ENCODE measurements at regions not wholly inside any gene's neighbourhood (a gene's known extent, or its start where the extent isn't known, plus 50 kb on each side); places are given as distances from the start of the nearest gene placed in this dataset.

DNA sequence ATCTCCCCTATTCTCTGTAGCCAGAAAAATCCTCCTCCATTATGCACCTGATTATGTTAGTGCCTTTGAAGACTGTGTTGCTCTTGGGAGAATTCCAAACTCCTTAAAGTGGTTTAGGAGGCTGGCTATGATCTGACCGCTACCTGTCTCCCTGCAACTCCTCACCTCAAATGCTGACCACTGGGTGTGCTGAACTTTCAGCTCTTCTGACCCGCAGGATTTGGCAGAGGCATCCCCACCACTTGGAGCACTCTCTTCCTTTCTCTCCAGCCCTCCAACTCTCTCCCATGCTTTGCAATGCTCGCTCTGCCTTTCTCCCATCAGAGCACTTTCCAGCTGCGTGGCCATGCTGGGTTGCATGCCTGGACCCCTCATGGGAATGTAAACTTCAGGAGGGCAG, 227.6 kb downstream of the RPS24 start:
- Histone ChIP-seq H3K9me3 (ENCODE audit: low read length) (no peaks in the 10 kb centered on the region), H3K4me1 (ENCODE audit: insufficient read depth, low read length) (peaks cover 15% of the 10 kb centered on the region), H3K4me3 (ENCODE audit: low read length) (no peak overlapping the region), H3K27ac (ENCODE audit: low read length) (no peak overlapping the region), H3K36me3 (ENCODE audit: low read depth, low read length) (no peaks in the 10 kb centered on the region), H3K9me2 (replicated peaks; ENCODE audit: low read length) (no peaks in the 10 kb centered on the region), H3K4me2 (ENCODE audit: low read length) (no peak overlapping the region), H2AFZ (ENCODE audit: low read length) (no peak overlapping the region), H4K20me1 (ENCODE audit: low read length) (no peaks in the 10 kb centered on the region), H3K9ac (ENCODE audit: low read length) (no peak overlapping the region), H3K27me3 (ENCODE audit: low read length) (no peaks in the 10 kb centered on the region), H3K79me2 (ENCODE audit: low read length) (no peaks in the 10 kb centered on the region), H3F3A (ENCODE audit: low read length, unreplicated experiment) (no peaks in the 10 kb centered on the region)
- DNase-seq (no peak), ATAC-seq (no peak)
- ChIA-PET POLR2A (ENCODE audit: unreplicated experiment) (no interaction called here), CTCF (no interaction called here)
- intact Hi-C loops (cut with micrococcal nuclease) = no loop called here
- no TSS peak for BruUV-seq (replicated peaks)
- TF ChIP-seq, protein P1, sequence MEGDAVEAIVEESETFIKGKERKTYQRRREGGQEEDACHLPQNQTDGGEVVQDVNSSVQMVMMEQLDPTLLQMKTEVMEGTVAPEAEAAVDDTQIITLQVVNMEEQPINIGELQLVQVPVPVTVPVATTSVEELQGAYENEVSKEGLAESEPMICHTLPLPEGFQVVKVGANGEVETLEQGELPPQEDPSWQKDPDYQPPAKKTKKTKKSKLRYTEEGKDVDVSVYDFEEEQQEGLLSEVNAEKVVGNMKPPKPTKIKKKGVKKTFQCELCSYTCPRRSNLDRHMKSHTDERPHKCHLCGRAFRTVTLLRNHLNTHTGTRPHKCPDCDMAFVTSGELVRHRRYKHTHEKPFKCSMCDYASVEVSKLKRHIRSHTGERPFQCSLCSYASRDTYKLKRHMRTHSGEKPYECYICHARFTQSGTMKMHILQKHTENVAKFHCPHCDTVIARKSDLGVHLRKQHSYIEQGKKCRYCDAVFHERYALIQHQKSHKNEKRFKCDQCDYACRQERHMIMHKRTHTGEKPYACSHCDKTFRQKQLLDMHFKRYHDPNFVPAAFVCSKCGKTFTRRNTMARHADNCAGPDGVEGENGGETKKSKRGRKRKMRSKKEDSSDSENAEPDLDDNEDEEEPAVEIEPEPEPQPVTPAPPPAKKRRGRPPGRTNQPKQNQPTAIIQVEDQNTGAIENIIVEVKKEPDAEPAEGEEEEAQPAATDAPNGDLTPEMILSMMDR (conservative IDR thresholded peaks at IDR 0.05; ENCODE audit: low read depth, low read length) = no peak

DNA sequence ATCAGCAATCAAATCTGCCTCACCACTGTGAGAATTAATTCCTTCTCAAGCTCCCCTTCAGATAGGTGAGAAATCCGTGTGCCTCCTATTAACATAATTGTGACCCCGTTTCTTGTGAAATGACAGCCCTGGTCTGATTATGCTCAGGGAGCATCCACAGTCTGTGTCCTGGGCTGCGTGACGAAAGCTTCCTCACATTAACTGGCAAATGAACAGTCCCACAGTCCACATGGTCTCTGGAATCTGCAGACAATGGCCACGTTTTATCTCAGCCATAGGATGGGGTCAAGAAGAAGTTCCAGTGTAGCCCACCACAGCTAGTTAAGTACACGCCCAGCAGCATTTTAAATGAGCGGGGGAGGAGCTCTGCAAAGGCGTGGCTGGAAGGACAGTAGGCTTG, 229.2 kb downstream of the RPS24 start:
- Histone ChIP-seq H3K79me2 (ENCODE audit: low read length) (no peaks in the 10 kb centered on the region), H3K36me3 (ENCODE audit: low read depth, low read length) (no peaks in the 10 kb centered on the region), H3K9me2 (replicated peaks; ENCODE audit: low read length) (no peaks in the 10 kb centered on the region), H4K20me1 (ENCODE audit: low read length) (no peaks in the 10 kb centered on the region), H3K4me1 (ENCODE audit: insufficient read depth, low read length) (peaks cover 9% of the 10 kb centered on the region), H3K9ac (ENCODE audit: low read length) (no peak overlapping the region), H3K27me3 (ENCODE audit: low read length) (no peaks in the 10 kb centered on the region), H3K4me2 (ENCODE audit: low read length) (no peak overlapping the region), H3K9me3 (ENCODE audit: low read length) (no peaks in the 10 kb centered on the region), H3F3A (ENCODE audit: low read length, unreplicated experiment) (no peaks in the 10 kb centered on the region), H3K27ac (ENCODE audit: low read length) (no peak overlapping the region), H3K4me3 (ENCODE audit: low read length) (no peak overlapping the region), H2AFZ (ENCODE audit: low read length) (no peak overlapping the region)
- intact Hi-C loops (cut with micrococcal nuclease) = no loop called here
- ATAC-seq = no peak
- no peak for DNase-seq
- TF ChIP-seq EZH2 (IDR thresholded peaks at IDR 0.05; ENCODE audit: low read length, unreplicated experiment) (no peak), EZH2phosphoT487 (IDR thresholded peaks at IDR 0.05; ENCODE audit: borderline replicate concordance, low read length) (no peak)
- TF ChIP-seq, protein P1 (conservative IDR thresholded peaks at IDR 0.05; ENCODE audit: low read depth, low read length) = no peak
- CTCF ChIA-PET = no interaction called here
- no TSS peak for BruUV-seq (replicated peaks)
- POLR2A ChIA-PET (ENCODE audit: unreplicated experiment) = no interaction called here

DNA sequence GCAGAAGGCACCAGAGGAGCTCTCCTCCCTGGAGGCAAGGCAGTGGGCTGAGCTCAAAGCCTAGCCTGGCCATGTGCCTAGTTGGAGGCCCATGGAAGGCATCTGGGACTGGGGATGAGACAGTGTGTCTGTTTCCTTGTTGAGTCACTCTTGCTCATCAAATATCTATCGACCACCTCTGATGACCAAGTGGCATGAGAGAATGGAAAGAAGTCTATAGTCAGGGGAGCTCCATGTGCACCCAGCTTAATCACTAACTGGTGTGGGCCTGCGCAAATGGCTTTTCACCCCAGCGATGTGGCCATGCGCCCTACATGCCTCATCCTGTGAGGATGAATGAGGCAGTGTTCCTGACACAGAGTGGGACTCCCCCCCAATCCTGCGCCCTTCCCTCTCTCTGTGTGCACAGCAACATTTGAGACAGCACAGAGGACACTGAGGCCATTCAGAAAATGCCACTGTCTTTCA, 229.9 kb downstream of the RPS24 start:
- H3K9me2 ChIP-seq (replicated peaks; ENCODE audit: low read length) = no peaks in the 10 kb centered on the region
- H3F3A ChIP-seq (ENCODE audit: low read length, unreplicated experiment) = no peaks in the 10 kb centered on the region
- H3K4me1 ChIP-seq (ENCODE audit: insufficient read depth, low read length) = peaks cover 9% of the 10 kb centered on the region
- H3K36me3 ChIP-seq (ENCODE audit: low read depth, low read length) = no peaks in the 10 kb centered on the region
- no peaks in the 10 kb centered on the region for H3K79me2 ChIP-seq (ENCODE audit: low read length)
- ChIA-PET CTCF (no interaction called here), POLR2A (ENCODE audit: unreplicated experiment) (interaction anchor here (0.6 kb wide), 1 partner anchor 61 kb away, joined by 5 read pairs; no protein-coding TSS in a partner anchor)
- H3K4me2 ChIP-seq (ENCODE audit: low read length) = no peak overlapping the region
- no peak overlapping the region for H3K9ac ChIP-seq (ENCODE audit: low read length)
- ATAC-seq (peak; percentile 39), DNase-seq (peak; percentile 81)
- no peaks in the 10 kb centered on the region for H3K9me3 ChIP-seq (ENCODE audit: low read length)
- TF ChIP-seq EZH2 (IDR thresholded peaks at IDR 0.05; ENCODE audit: low read length, unreplicated experiment) (no peak), EZH2phosphoT487 (IDR thresholded peaks at IDR 0.05; ENCODE audit: borderline replicate concordance, low read length) (no peak)
- TF ChIP-seq, protein P1 (conservative IDR thresholded peaks at IDR 0.05; ENCODE audit: low read depth, low read length) = no peak
- intact Hi-C loops (cut with micrococcal nuclease) = no loop called here
- no peak overlapping the region for H2AFZ ChIP-seq (ENCODE audit: low read length)
- no peaks in the 10 kb centered on the region for H4K20me1 ChIP-seq (ENCODE audit: low read length)
- H3K27me3 ChIP-seq (ENCODE audit: low read length) = no peaks in the 10 kb centered on the region
- no peak overlapping the region for H3K4me3 ChIP-seq (ENCODE audit: low read length)
- BruUV-seq (replicated peaks) = no TSS peak
- H3K27ac ChIP-seq (ENCODE audit: low read length) = no peak overlapping the region

Measured in PC-3 (cell line).